Activated T-cell treated with anti-CD3 and anti-CD28 coated beads, Interleukin-2, amount 50 U/mL, for 72 hours (primary cell): ENCODE measurements at regions not wholly inside any gene's neighbourhood (a gene's known extent, or its start where the extent isn't known, plus 50 kb on each side); places are given as distances from the start of the nearest gene placed in this dataset.

Experiments
- ATAC-seq, 2 donors: fragments of 150-1000 bp; cut with Tn5 transposase; replicated peaks in 1 of 2; 2 replicates each; pipeline ENCODE4 v1.10.0; 2021; ENCODE audit warnings: moderate library complexity in 2 of 2, mild to moderate bottlenecking in 1 of 2
- DNase-seq, 2 donors: peaks; one replicate each; pipeline ENCODE4 v3.0.0; 2021 to 2022; ENCODE audit warnings: mixed read lengths in 1 of 2
- H3K27ac Mint-ChIP-seq: one replicate; pipeline ENCODE4 v1.8.0; 2022; ENCODE audit warnings: mild to moderate bottlenecking, moderate library complexity, mixed read lengths
- H3K27me3 Mint-ChIP-seq: one replicate; pipeline ENCODE4 v1.8.0; 2022; ENCODE audit warnings: low read depth, mixed read lengths
- H3K36me3 Mint-ChIP-seq, 2 donors: one replicate each; pipeline ENCODE4 v1.8.0; 2022; ENCODE audit warnings: mixed read lengths in 2 of 2, mild to moderate bottlenecking in 1 of 2; ENCODE audit not compliant: insufficient read depth in 2 of 2
- H3K4me1 Mint-ChIP-seq: one replicate; pipeline ENCODE4 v1.8.0; 2022; ENCODE audit warnings: low read depth, mixed read lengths
- H3K4me3 Mint-ChIP-seq, 2 donors: one replicate each; pipeline ENCODE4 v1.8.0; 2022; ENCODE audit warnings: mild to moderate bottlenecking in 2 of 2, mixed read lengths in 2 of 2, moderate library complexity in 2 of 2
- H3K9me3 Mint-ChIP-seq, 2 donors: one replicate each; pipeline ENCODE4 v1.8.0; 2022; ENCODE audit warnings: mixed read lengths in 2 of 2

DNA sequence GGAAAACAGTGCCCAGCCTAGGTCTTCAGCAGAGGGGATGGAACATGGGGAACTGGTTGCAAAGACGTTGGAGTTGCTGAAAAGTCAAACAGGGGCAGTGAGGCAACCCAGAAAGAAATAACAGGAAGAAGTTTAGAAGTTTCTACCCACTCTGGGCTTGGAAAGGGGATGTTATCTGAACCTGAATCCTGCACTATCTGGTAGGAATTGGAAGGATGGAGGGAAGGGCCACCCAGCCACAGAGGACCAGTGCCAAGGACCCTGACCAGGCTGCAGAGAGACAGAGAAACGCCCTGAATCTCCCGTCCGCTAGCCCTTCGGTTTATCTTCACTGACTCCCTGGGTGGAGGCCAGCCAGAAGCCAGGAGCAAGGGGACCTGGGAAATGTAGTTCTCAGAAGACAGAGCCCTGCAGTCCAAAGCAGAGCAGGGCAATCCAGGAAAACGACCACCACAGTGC is 217.3 kb upstream of the RREB1 start:
- Mint-ChIP-seq H3K27me3 (no peaks in the 10 kb centered on the region), H3K9me3 (no peaks in the 10 kb centered on the region), H3K27ac (no peak overlapping the region), H3K36me3 (no peaks in the 10 kb centered on the region), H3K4me3 (no peak overlapping the region), H3K4me1 (peaks cover 21% of the 10 kb centered on the region)
- DNase-seq (no peak), ATAC-seq (no peak)

- Mint-ChIP-seq H3K9me3 (no peaks in the 10 kb centered on the region), H3K27me3 (peaks cover 5% of the 10 kb centered on the region), H3K27ac (no peak overlapping the region), H3K36me3 (no peaks in the 10 kb centered on the region), H3K4me1 (peaks cover 18% of the 10 kb centered on the region), H3K4me3 (no peak overlapping the region)
- no peak for ATAC-seq
- DNase-seq: no peak
These were observed 216.5 kb upstream of the RREB1 start for GRCh38 chr6:6891125-6891721.

GRCh38 chr6:6891949-6892461 is 215.8 kb upstream of the RREB1 start:
- H3K4me3 Mint-ChIP-seq: peak overlapping the region in 1 of 2 donors; percentile 6
- peak in 1 of 2 donors; percentile 10 for DNase-seq
- no peaks in the 10 kb centered on the region for H3K36me3 Mint-ChIP-seq
- peak; percentile 28 to 82 for ATAC-seq
- peaks cover 6% of the 10 kb centered on the region for H3K27me3 Mint-ChIP-seq
- H3K9me3 Mint-ChIP-seq: no peaks in the 10 kb centered on the region
- peaks cover 16% of the 10 kb centered on the region for H3K4me1 Mint-ChIP-seq
- no peak overlapping the region for H3K27ac Mint-ChIP-seq

GRCh38 chr6:6892744-6893583 is 214.8 kb upstream of the RREB1 start:
- H3K36me3 Mint-ChIP-seq: no peaks in the 10 kb centered on the region
- H3K9me3 Mint-ChIP-seq: no peaks in the 10 kb centered on the region
- no peak overlapping the region for H3K27ac Mint-ChIP-seq
- peaks cover 6% of the 10 kb centered on the region for H3K27me3 Mint-ChIP-seq
- DNase-seq: no peak
- H3K4me1 Mint-ChIP-seq: peaks cover 16% of the 10 kb centered on the region
- ATAC-seq: no peak
- no peak overlapping the region for H3K4me3 Mint-ChIP-seq

DNA sequence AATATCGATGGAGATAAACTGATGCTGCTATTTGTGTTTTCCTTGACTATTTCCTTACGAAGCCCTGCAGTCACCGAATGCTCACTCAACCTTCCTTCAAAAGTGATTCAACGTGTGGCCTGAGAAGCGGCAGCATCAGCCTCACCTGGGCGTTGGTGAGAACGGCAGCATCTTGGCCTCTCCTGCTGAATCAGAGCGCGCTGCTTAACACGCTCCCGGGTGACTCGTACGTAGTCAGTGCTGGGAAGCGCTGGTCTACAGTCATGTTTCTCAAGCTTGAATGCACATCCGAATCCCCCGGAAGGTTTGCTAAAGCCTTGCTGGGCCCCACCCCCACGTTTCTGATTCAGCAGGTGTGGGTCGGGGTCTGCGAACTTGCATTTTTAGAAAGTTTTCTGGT is 214.1 kb upstream of the RREB1 start:
- peaks cover 6% of the 10 kb centered on the region for H3K27me3 Mint-ChIP-seq
- H3K36me3 Mint-ChIP-seq: no peaks in the 10 kb centered on the region
- H3K4me1 Mint-ChIP-seq: peaks cover 16% of the 10 kb centered on the region
- DNase-seq: no peak
- H3K9me3 Mint-ChIP-seq: no peaks in the 10 kb centered on the region
- no peak overlapping the region for H3K4me3 Mint-ChIP-seq
- no peak overlapping the region for H3K27ac Mint-ChIP-seq
- no peak for ATAC-seq

DNA sequence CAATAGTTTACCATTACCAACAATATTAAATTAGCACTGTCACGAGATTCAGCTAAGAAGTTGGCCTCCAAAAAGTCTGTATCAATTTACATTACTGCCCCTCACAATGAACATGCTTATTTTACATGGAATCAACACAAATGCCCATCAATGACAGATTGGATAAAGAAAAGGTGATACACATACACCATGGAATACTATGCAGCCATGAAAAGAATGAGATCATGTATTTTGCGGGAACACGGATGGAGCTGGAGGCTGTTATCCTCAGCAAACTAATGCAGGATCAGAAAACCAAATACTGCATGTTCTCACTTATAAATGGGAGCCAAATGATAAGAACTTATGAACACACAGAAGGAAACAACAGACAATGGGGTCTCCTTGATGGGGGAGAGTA is 211.8 kb upstream of the RREB1 start:
- H3K9me3 Mint-ChIP-seq: no peaks in the 10 kb centered on the region
- peaks cover 16% of the 10 kb centered on the region for H3K4me1 Mint-ChIP-seq
- ATAC-seq (no peak), DNase-seq (no peak)
- no peaks in the 10 kb centered on the region for H3K36me3 Mint-ChIP-seq
- H3K27me3 Mint-ChIP-seq: peaks cover 12% of the 10 kb centered on the region
- H3K27ac Mint-ChIP-seq: no peak overlapping the region
- no peak overlapping the region for H3K4me3 Mint-ChIP-seq

- DNase-seq: no peak
These were observed 210.6 kb upstream of the RREB1 start for GRCh38 chr6:6897140-6897539.

DNA sequence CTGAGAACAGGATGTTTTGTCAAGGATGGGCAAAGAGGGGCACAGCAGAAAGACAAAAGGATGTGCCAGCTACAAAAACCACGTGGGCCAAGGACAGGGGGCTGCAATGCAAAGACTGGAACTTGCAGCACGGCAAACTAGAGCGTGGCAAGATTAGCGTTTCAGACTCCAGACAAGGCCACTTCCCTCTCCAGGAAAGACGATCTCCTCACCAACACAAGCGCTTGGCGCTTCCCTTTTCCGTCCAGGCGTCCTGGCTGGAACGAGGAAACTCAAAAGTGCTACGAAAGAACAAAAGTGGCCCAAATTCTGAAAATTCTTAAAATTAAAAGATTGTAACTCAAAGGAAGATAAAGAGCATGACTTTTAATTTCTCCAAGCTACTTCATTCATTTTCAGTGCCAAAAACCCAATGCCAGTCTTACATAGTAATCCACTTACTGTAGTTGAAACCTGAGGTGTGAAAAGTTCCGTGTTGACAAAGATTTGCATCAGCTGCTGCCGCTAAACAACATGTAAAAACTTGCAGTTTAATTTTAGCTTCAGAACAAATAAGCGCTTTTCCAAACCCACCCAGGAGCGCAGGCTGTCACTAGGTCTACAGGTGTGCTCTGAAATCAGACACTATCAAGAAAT is 207.1 kb upstream of the RREB1 start:
- no peaks in the 10 kb centered on the region for H3K36me3 Mint-ChIP-seq
- H3K4me1 Mint-ChIP-seq: no peaks in the 10 kb centered on the region
- DNase-seq: no peak
- H3K27me3 Mint-ChIP-seq: peaks cover 24% of the 10 kb centered on the region
- H3K27ac Mint-ChIP-seq: no peak overlapping the region
- no peak for ATAC-seq
- no peak overlapping the region for H3K4me3 Mint-ChIP-seq
- no peaks in the 10 kb centered on the region for H3K9me3 Mint-ChIP-seq

More at GRCh38 chr6:6897140-6897539, 210.6 kb upstream of the RREB1 start:
- Mint-ChIP-seq H3K27me3 (peaks cover 12% of the 10 kb centered on the region), H3K9me3 (no peaks in the 10 kb centered on the region), H3K27ac (no peak overlapping the region), H3K4me1 (peaks cover 3% of the 10 kb centered on the region), H3K36me3 (no peaks in the 10 kb centered on the region), H3K4me3 (no peak overlapping the region)
- ATAC-seq: no peak

GRCh38 chr6:6901205-6901719 is 206.5 kb upstream of the RREB1 start:
- H3K4me3 Mint-ChIP-seq: no peak overlapping the region
- H3K36me3 Mint-ChIP-seq: no peaks in the 10 kb centered on the region
- ATAC-seq (no peak), DNase-seq (no peak)
- no peaks in the 10 kb centered on the region for H3K4me1 Mint-ChIP-seq
- H3K27ac Mint-ChIP-seq: no peak overlapping the region
- peaks cover 22% of the 10 kb centered on the region for H3K27me3 Mint-ChIP-seq
- no peaks in the 10 kb centered on the region for H3K9me3 Mint-ChIP-seq

- Mint-ChIP-seq H3K4me3 (no peak overlapping the region), H3K27me3 (peaks cover 24% of the 10 kb centered on the region), H3K36me3 (no peaks in the 10 kb centered on the region), H3K4me1 (no peaks in the 10 kb centered on the region), H3K27ac (no peak overlapping the region), H3K9me3 (no peaks in the 10 kb centered on the region)
- no peak for ATAC-seq
- DNase-seq: no peak
These were observed 205.8 kb upstream of the RREB1 start for GRCh38 chr6:6901945-6902344.

GRCh38 chr6:6905961-6906518 is 201.7 kb upstream of the RREB1 start:
- Mint-ChIP-seq H3K27me3 (peaks cover 35% of the 10 kb centered on the region), H3K27ac (no peak overlapping the region), H3K36me3 (no peaks in the 10 kb centered on the region), H3K9me3 (no peaks in the 10 kb centered on the region), H3K4me1 (no peaks in the 10 kb centered on the region), H3K4me3 (no peak overlapping the region)
- DNase-seq: no peak
- no peak for ATAC-seq

DNA sequence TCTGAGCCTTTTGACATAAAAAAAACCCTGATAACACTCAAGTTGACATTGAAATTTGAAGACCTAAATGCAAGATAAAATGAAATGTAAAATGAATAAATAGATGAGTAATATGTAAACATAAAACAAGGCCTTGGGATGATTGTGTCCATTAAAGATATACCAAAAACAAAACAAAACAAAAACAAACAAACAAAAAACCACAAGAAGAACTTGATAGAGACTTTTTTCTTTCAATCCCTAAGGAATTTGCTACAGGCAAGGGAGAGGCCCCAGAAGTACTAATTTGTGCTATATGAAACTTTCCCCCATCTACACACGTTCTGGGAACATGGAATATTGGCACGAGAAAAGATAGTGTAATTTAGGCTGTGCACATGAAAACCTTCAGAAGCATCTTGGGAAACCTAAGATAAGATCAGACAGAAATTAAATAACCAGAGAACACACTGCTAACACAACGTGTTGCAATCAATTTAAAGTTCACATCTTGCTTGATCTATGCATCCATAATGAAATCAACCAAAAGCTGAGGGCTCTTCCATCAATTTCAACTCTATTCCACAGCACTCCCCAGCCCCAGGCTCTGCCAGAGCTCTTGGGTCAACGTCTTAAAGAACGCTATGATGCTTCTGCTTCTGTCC is 201.1 kb upstream of the RREB1 start:
- Mint-ChIP-seq H3K4me1 (no peaks in the 10 kb centered on the region), H3K4me3 (no peak overlapping the region), H3K27ac (no peak overlapping the region), H3K36me3 (no peaks in the 10 kb centered on the region), H3K27me3 (peaks cover 37% of the 10 kb centered on the region), H3K9me3 (no peaks in the 10 kb centered on the region)
- ATAC-seq: no peak
- no peak for DNase-seq
